GM12878 (cell line): ENCODE measurements at regions not wholly inside any gene's neighbourhood (a gene's known extent, or its start where the extent isn't known, plus 50 kb on each side); places are given as distances from the start of the nearest gene placed in this dataset.

ENCODE experiments used
- ATAC-seq: fragments of 200-7000 bp; cut with Tn5 transposase; 3 replicates; pipeline ENCODE4 v1.9.1; 2020; ENCODE audit warnings: mild to moderate bottlenecking, moderate library complexity
- BruUV-seq: library from RNA; stranded (reverse); fragments of 400-500 nt; replicated peaks from 2 replicates; lab custom pipeline; 2021; lab: Mats Ljungman, UMichigan
- CTCF ChIA-PET: fragments of 300-600 bp; sonication (Branson Sonifier 250); formaldehyde crosslinking; extraction: SDS; loops from one replicate; lab custom pipeline; 2021; ENCODE audit warnings: inconsistent platforms; lab: Yijun Ruan, JAX
- POLR2A ChIA-PET: fragments of 350-600 bp; formaldehyde crosslinking; extraction: SDS; loops from one replicate; lab custom pipeline; 2021; ENCODE audit warnings: inconsistent platforms; lab: Charles Lee
- RAD21 ChIA-PET: fragments of 300-600 bp; sonication (Branson Sonifier 250); formaldehyde crosslinking; loops from one replicate; lab custom pipeline; 2023; ENCODE audit warnings: antibody characterized with exemption; ENCODE audit not compliant: unreplicated experiment; lab: Charles Lee
- SMC1A ChIA-PET: fragments of 300-600 bp; sonication (Branson Sonifier 250); formaldehyde crosslinking; loops from one replicate; lab custom pipeline; 2023; ENCODE audit not compliant: unreplicated experiment, uncharacterized antibody; lab: Charles Lee
- DNase-seq: peaks from one replicate; pipeline ENCODE4 v3.0.0-alpha.2; 2011; ENCODE audit warnings: low read depth, low spot score
- FAIRE-seq: peaks from 3 replicates; lab custom pipeline; 2011; peaks lifted over from hg19 to GRCh38; lab: Jason Lieb, UNC
- H2AFZ ChIP-seq: 2 replicates; pipeline ENCODE4 v1.6.0; 2011; ENCODE audit warnings: low read depth, low read length, control low read depth; ENCODE audit not compliant: control insufficient read depth
- H3K27ac ChIP-seq: 2 replicates; pipeline ENCODE4 v1.5.1; 2011; ENCODE audit warnings: control low read depth; ENCODE audit not compliant: control insufficient read depth, insufficient read depth
- H3K27me3 ChIP-seq, 2 experiments: replicated peaks in 1 of 2; 2 replicates each; pipeline versions ENCODE4 v1.6.0 to v1.6.1; 2011; ENCODE audit warnings: low read length in 1 of 2; ENCODE audit not compliant: control insufficient read depth in 2 of 2, insufficient read depth in 2 of 2
- H3K36me3 ChIP-seq, 2 experiments: 2 replicates each; pipeline ENCODE4 v1.5.1; 2011; ENCODE audit warnings: low read length in 1 of 2; ENCODE audit not compliant: control insufficient read depth in 2 of 2, insufficient read depth in 2 of 2
- H3K4me1 ChIP-seq: 2 replicates; pipeline ENCODE4 v1.6.1; 2011; ENCODE audit warnings: mild to moderate bottlenecking, low read length, moderate library complexity, mixed read lengths; ENCODE audit not compliant: control insufficient read depth, insufficient read depth
- H3K4me2 ChIP-seq: 2 replicates; pipeline ENCODE4 v1.6.0; 2011; ENCODE audit warnings: control low read depth; ENCODE audit not compliant: control insufficient read depth, insufficient read depth
- H3K4me3 ChIP-seq: fragments of 200-600 bp; sonication (generic); 2 replicates; pipeline ENCODE4 v1.5.1; 2016
- H3K79me2 ChIP-seq: 2 replicates; pipeline ENCODE4 v1.6.0; 2011; ENCODE audit warnings: low read length; ENCODE audit not compliant: control insufficient read depth, insufficient read depth
- H3K9ac ChIP-seq: 2 replicates; pipeline ENCODE4 v1.8.0; 2011; ENCODE audit warnings: low read length, control low read depth, mixed read lengths; ENCODE audit not compliant: control insufficient read depth, insufficient read depth
- H3K9me3 ChIP-seq: replicated peaks from 3 replicates; pipeline ENCODE4 v1.5.1; 2011; ENCODE audit warnings: mild to moderate bottlenecking, low read length; ENCODE audit not compliant: control insufficient read depth, insufficient read depth
- H4K20me1 ChIP-seq: 2 replicates; pipeline ENCODE4 v1.6.0; 2011; ENCODE audit not compliant: control insufficient read depth, insufficient read depth
- BACH1 ChIP-seq: fragments of 450-650 bp; IDR thresholded peaks from 2 replicates; pipeline ENCODE4 v1.6.1; 2017; ENCODE audit warnings: mild to moderate bottlenecking, borderline replicate concordance
- CHD4 ChIP-seq: fragments of 200-600 bp; sonication (generic); IDR thresholded peaks from 2 replicates; pipeline ENCODE4 v1.6.1; 2016; ENCODE audit warnings: mild to moderate bottlenecking
- FOXK2 ChIP-seq: fragments of 450-650 bp; IDR thresholded peaks from 2 replicates; pipeline ENCODE4 v1.6.1; 2017; ENCODE audit warnings: mild to moderate bottlenecking, moderate library complexity
- FOXM1 ChIP-seq: IDR thresholded peaks from 2 replicates; pipeline ENCODE4 v1.6.1; 2012; ENCODE audit warnings: low read depth, mild to moderate bottlenecking, inconsistent platforms, low read length, moderate library complexity
- HCFC1 ChIP-seq: fragments of 150-350 bp; IDR thresholded peaks from 2 replicates; pipeline ENCODE4 v1.6.1; 2014; ENCODE audit warnings: low read length
- KLF5 ChIP-seq: fragments of 450-650 bp; IDR thresholded peaks from 2 replicates; pipeline ENCODE4 v1.6.1; 2014; ENCODE audit warnings: mild to moderate bottlenecking; ENCODE audit not compliant: partially characterized antibody
- POLR2A ChIP-seq: IDR thresholded peaks from 2 replicates; pipeline ENCODE4 v1.6.1; 2011; ENCODE audit warnings: low read depth, mild to moderate bottlenecking, low read length
- POLR2AphosphoS2 ChIP-seq: IDR thresholded peaks from 2 replicates; pipeline ENCODE4 v1.6.1; 2011; ENCODE audit warnings: low read depth, mild to moderate bottlenecking, low read length, improper control_type of control experiment, moderate library complexity
- SIN3A ChIP-seq: IDR thresholded peaks from 2 replicates; pipeline ENCODE4 v1.6.1; 2012; ENCODE audit warnings: low read depth, low read length, improper control_type of control experiment
- SMAD5 ChIP-seq: IDR thresholded peaks from 2 replicates; pipeline ENCODE4 v1.6.1; 2016; ENCODE audit warnings: antibody characterized with exemption, low read depth
- TBL1XR1 ChIP-seq: IDR thresholded peaks from 2 replicates; pipeline ENCODE4 v1.6.1; 2012; ENCODE audit warnings: low read depth, low read length, improper control_type of control experiment
- ZNF24 ChIP-seq: fragments of 450-650 bp; IDR thresholded peaks from 2 replicates; pipeline ENCODE4 v1.6.1; 2017; ENCODE audit warnings: antibody characterized with exemption, mild to moderate bottlenecking
- ZNF622 ChIP-seq: fragments of 450-650 bp; IDR thresholded peaks from 2 replicates; pipeline ENCODE4 v1.6.1; 2017; ENCODE audit warnings: mild to moderate bottlenecking, inconsistent platforms
- WGBS: methylation state at CpG from one replicate; pipeline ENCODE4 v1.1.6; 2016; ENCODE audit warnings: low lambda C conversion rate; ENCODE audit not compliant: insufficient replicate concordance, insufficient coverage; ENCODE audit errors: missing lambda C conversion rate; 5-methylcytosine and 5-hydroxymethylcytosine counted together
- in situ Hi-C: fragments of 300-500 bp; cut with MboI; formaldehyde crosslinking; loops from 9 replicates; pipeline ENCODE4 v1.14.3; 2018; ENCODE audit warnings: mixed read lengths
- intact Hi-C: fragments of 100-400 bp; cut with micrococcal nuclease; formaldehyde crosslinking; loops from one replicate; pipeline ENCODE4 v1.14.2; 2022; ENCODE audit not compliant: unreplicated experiment
- TF ChIP-seq, protein P1 (sequence below): fragments of 450-650 bp; IDR thresholded peaks from 2 replicates; pipeline ENCODE4 v1.6.1; 2017; ENCODE audit warnings: mild to moderate bottlenecking, moderate library complexity
- TF ChIP-seq, protein P2 (sequence below): IDR thresholded peaks from 2 replicates; pipeline ENCODE4 v1.6.1; 2011; ENCODE audit warnings: low read depth, mild to moderate bottlenecking, low read length, moderate library complexity, borderline replicate concordance; ENCODE audit errors: extremely low read depth
- TF ChIP-seq, protein P3 (sequence below): IDR thresholded peaks from 2 replicates; pipeline ENCODE4 v1.6.1; 2012; ENCODE audit warnings: low read depth, low read length, improper control_type of control experiment
- TF ChIP-seq, protein P4 (sequence below): IDR thresholded peaks from 2 replicates; pipeline ENCODE4 v1.6.1; 2011; ENCODE audit warnings: borderline replicate concordance, low read depth, mild to moderate bottlenecking, moderate library complexity, mixed read lengths, low read length; ENCODE audit not compliant: insufficient read depth; ENCODE audit errors: extremely low read length

DNA sequence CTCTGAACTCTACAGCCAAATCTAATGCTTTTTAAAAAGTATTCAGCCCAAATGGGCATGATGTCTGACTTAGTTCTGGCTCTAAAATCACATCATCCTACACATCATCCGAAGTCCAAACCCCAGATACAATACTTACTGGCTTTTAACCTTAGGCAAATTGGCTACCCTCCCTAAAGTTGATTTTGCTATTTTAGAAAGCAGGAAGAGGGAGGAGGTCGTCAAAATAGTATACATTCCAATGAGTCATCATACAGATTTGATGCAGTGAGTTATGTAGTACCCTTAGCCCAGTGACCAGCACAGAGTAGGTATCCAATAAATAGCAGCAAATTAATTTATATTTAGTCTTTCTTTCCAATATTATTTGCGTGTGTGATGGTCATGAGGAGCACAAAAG lies 582.0 kb upstream of the TUSC1 start:
- H2AFZ ChIP-seq = no peak overlapping the region
- 16% methylated on average over 3 of the region's 3 CpGs for WGBS
- ATAC-seq (no peak), FAIRE-seq (no peak), DNase-seq (no peak)
- H3K4me3 ChIP-seq = no peak overlapping the region
- no peaks in the 10 kb centered on the region for H3K9me3 ChIP-seq
- TF ChIP-seq FOXK2 = no peak
- TF ChIP-seq, protein P1, sequence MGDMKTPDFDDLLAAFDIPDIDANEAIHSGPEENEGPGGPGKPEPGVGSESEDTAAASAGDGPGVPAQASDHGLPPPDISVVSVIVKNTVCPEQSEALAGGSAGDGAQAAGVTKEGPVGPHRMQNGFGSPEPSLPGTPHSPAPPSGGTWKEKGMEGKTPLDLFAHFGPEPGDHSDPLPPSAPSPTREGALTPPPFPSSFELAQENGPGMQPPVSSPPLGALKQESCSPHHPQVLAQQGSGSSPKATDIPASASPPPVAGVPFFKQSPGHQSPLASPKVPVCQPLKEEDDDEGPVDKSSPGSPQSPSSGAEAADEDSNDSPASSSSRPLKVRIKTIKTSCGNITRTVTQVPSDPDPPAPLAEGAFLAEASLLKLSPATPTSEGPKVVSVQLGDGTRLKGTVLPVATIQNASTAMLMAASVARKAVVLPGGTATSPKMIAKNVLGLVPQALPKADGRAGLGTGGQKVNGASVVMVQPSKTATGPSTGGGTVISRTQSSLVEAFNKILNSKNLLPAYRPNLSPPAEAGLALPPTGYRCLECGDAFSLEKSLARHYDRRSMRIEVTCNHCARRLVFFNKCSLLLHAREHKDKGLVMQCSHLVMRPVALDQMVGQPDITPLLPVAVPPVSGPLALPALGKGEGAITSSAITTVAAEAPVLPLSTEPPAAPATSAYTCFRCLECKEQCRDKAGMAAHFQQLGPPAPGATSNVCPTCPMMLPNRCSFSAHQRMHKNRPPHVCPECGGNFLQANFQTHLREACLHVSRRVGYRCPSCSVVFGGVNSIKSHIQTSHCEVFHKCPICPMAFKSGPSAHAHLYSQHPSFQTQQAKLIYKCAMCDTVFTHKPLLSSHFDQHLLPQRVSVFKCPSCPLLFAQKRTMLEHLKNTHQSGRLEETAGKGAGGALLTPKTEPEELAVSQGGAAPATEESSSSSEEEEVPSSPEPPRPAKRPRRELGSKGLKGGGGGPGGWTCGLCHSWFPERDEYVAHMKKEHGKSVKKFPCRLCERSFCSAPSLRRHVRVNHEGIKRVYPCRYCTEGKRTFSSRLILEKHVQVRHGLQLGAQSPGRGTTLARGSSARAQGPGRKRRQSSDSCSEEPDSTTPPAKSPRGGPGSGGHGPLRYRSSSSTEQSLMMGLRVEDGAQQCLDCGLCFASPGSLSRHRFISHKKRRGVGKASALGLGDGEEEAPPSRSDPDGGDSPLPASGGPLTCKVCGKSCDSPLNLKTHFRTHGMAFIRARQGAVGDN = no peak
- no peak for TF ChIP-seq POLR2AphosphoS2
- TF ChIP-seq CHD4 = no peak
- TF ChIP-seq, protein P2, sequence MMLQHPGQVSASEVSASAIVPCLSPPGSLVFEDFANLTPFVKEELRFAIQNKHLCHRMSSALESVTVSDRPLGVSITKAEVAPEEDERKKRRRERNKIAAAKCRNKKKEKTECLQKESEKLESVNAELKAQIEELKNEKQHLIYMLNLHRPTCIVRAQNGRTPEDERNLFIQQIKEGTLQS = no peak
- TF ChIP-seq SMAD5 = no peak
- TF ChIP-seq FOXM1 = no peak
- no peak for TF ChIP-seq BACH1
- TF ChIP-seq ZNF24 = no peak
- TF ChIP-seq POLR2A = no peak
- no peak for TF ChIP-seq HCFC1
- TF ChIP-seq SIN3A = no peak
- TF ChIP-seq, protein P3, sequence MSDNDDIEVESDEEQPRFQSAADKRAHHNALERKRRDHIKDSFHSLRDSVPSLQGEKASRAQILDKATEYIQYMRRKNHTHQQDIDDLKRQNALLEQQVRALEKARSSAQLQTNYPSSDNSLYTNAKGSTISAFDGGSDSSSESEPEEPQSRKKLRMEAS = no peak
- TF ChIP-seq KLF5 = no peak
- no peak for TF ChIP-seq TBL1XR1
- TF ChIP-seq, protein P4, sequence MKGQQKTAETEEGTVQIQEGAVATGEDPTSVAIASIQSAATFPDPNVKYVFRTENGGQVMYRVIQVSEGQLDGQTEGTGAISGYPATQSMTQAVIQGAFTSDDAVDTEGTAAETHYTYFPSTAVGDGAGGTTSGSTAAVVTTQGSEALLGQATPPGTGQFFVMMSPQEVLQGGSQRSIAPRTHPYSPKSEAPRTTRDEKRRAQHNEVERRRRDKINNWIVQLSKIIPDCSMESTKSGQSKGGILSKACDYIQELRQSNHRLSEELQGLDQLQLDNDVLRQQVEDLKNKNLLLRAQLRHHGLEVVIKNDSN = no peak
- no peak for TF ChIP-seq ZNF622
- intact Hi-C loops (no loop called here), in situ Hi-C loops (no loop called here)
- ChIA-PET SMC1A (no interaction called here), RAD21 (no interaction called here), CTCF (no interaction called here), POLR2A (no interaction called here)
- no TSS peak for BruUV-seq
- H3K4me2 ChIP-seq = no peak overlapping the region
- H3K9ac ChIP-seq = no peak overlapping the region
- H3K27ac ChIP-seq = no peak overlapping the region
- no peaks in the 10 kb centered on the region for H3K27me3 ChIP-seq
- H3K4me1 ChIP-seq = no peaks in the 10 kb centered on the region
- H3K36me3 ChIP-seq = no peaks in the 10 kb centered on the region
- no peaks in the 10 kb centered on the region for H3K79me2 ChIP-seq
- H4K20me1 ChIP-seq = no peaks in the 10 kb centered on the region
